ENCODE measurements at regions not wholly inside any gene's neighbourhood (a gene's known extent, or its start where the extent isn't known, plus 50 kb on each side); places are given as distances from the start of the nearest gene placed in this dataset.

DNA sequence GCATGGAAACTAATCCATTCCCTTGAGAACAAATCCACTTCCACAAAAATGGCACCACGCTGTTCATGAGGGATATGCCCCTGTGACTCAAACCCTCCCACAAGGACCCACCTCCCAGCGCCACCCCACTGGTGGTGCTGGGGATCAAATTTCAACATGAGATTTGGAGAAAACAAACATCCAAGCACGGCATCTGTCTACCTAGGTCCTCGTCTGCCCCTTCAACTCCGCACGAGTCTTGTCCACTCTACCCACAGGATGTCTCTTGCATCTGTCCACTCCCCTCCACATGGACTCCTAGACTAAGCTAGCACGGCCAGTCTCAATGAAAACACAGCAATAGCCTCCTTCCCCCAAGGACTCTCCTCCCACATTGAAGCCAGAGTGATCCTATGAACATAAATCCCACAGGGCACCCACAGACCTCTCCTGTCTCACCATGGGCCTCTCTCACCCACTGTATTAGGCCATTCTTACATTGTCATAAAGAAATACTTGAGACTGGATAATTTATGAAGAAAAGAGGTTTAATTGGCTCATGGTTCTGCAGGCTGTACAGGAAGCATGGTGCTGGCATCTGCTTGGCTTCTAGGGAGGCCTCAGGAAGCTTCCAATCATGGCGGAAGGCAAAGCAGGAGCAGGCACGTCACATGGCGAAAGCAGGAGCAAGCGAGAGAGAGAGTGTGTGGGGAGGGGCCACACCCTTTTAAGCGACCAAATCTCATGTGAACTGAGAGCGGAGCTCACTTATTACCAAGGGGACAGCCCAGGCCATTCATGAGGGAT is 101.4 kb downstream of the TOMM20 start:
- Histone ChIP-seq H3K4me3 (ENCODE audit: low read depth, low read length, poor library complexity, severe bottlenecking) (no peak overlapping the region), H3K9me3 (ENCODE audit: low read depth, low read length, poor library complexity, severe bottlenecking) (no peaks in the 10 kb centered on the region), H3K27me3 (replicated peaks; ENCODE audit: insufficient read depth, low read depth, low read length, poor library complexity) (no peaks in the 10 kb centered on the region), H3K4me1 (ENCODE audit: insufficient read depth, low read length, poor library complexity, severe bottlenecking) (no peaks in the 10 kb centered on the region), H3K36me3 (ENCODE audit: insufficient read depth, low read length, poor library complexity, severe bottlenecking) (no peaks in the 10 kb centered on the region), H3K27ac (ENCODE audit: low read depth, low read length, poor library complexity, severe bottlenecking) (no peak overlapping the region)
- intact Hi-C loops (cut with micrococcal nuclease; ENCODE audit: unreplicated experiment), result no loop called here
- POLR2A ChIA-PET (ENCODE audit: low non-redundant PET), result no interaction called here
- no peak for TF ChIP-seq EZH2 (IDR thresholded peaks at IDR 0.05; ENCODE audit: borderline replicate concordance, low read depth, low read length, poor library complexity, severe bottlenecking)
- no peak for TF ChIP-seq CTCF (conservative IDR thresholded peaks at IDR 0.05; ENCODE audit: low read depth, low read length)
- CTCF ChIA-PET, result no interaction called here
- no TSS peak for BruUV-seq (replicated peaks)
- DNase-seq (ENCODE audit: low spot score), result no peak

DNA sequence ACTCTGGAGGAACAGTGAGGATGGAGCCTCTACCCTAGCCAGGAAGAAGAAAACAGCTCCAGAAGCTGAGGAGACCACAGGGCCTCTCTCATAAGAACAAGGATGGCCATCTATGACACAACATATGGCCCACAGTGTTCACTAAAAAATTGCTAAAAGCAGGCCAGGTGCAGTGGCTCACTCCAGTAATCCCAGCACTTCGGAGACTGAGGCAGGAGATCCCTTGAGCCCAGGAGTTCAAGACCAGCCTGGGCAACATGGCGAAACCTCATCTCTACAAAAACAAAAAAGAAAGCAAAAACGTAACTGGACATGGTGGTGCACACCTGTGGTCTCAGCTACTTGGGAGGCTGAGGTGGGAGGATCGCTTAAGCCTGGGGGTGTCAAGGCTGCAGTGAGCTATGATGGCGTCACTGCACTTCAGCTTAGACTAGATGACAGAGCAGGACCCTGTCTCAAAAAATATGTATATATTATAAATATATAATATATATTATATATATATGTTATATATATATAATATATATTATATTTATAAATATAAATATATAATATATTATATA is 103.1 kb downstream of the TOMM20 start:
- BruUV-seq (replicated peaks), result no TSS peak
- DNase-seq (ENCODE audit: low spot score), result no peak
- TF ChIP-seq EZH2 (IDR thresholded peaks at IDR 0.05; ENCODE audit: borderline replicate concordance, low read depth, low read length, poor library complexity, severe bottlenecking) (no peak), CTCF (conservative IDR thresholded peaks at IDR 0.05; ENCODE audit: low read depth, low read length) (no peak)
- no peaks in the 10 kb centered on the region for H3K9me3 ChIP-seq (ENCODE audit: low read depth, low read length, poor library complexity, severe bottlenecking)
- H3K27ac ChIP-seq (ENCODE audit: low read depth, low read length, poor library complexity, severe bottlenecking), result no peak overlapping the region
- no peaks in the 10 kb centered on the region for H3K27me3 ChIP-seq (replicated peaks; ENCODE audit: insufficient read depth, low read depth, low read length, poor library complexity)
- ChIA-PET CTCF (no interaction called here), POLR2A (ENCODE audit: low non-redundant PET) (no interaction called here)
- intact Hi-C loops (cut with micrococcal nuclease; ENCODE audit: unreplicated experiment), result no loop called here
- no peaks in the 10 kb centered on the region for H3K4me1 ChIP-seq (ENCODE audit: insufficient read depth, low read length, poor library complexity, severe bottlenecking)
- H3K36me3 ChIP-seq (ENCODE audit: insufficient read depth, low read length, poor library complexity, severe bottlenecking), result no peaks in the 10 kb centered on the region
- H3K4me3 ChIP-seq (ENCODE audit: low read depth, low read length, poor library complexity, severe bottlenecking), result no peak overlapping the region

DNA sequence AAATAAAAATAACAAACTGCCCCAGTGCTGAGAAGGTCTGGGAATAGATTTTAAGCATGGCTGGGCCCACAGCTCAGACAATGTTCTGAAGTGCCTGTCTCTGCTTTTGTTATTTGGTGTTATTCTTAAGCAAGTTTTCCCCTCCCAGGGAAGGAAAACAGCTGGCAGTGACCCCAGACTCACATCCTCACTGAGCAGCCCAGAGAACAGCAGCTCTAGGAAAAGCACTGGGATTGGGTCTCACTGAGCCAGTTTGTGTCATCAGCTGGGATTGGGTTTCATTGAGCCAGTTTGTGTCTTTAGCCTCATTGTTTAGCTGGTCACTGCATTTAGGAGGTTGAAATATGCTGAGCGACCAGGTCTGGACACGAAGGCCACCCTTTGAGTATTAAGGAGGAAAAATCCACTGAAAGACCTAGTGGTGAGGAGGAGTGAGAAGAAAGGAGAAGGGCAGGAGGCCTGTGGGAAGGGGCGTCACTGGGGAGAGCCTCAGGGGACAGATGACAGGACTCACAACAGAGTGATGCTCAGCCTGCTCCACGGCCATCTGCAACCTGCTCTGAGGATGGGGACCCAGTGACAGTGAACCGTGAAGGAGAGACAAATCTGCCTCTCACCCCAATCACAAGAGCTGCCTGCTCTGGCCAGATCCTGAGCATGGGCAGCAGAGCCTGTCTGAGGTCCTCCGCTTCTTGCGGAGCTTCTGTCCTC is 103.8 kb downstream of the TOMM20 start:
- no TSS peak for BruUV-seq (replicated peaks)
- no peaks in the 10 kb centered on the region for H3K9me3 ChIP-seq (ENCODE audit: low read depth, low read length, poor library complexity, severe bottlenecking)
- POLR2A ChIA-PET (ENCODE audit: low non-redundant PET), result no interaction called here
- CTCF ChIA-PET, result no interaction called here
- TF ChIP-seq EZH2 (IDR thresholded peaks at IDR 0.05; ENCODE audit: borderline replicate concordance, low read depth, low read length, poor library complexity, severe bottlenecking) (no peak), CTCF (conservative IDR thresholded peaks at IDR 0.05; ENCODE audit: low read depth, low read length) (no peak)
- H3K4me3 ChIP-seq (ENCODE audit: low read depth, low read length, poor library complexity, severe bottlenecking), result no peak overlapping the region
- no peaks in the 10 kb centered on the region for H3K36me3 ChIP-seq (ENCODE audit: insufficient read depth, low read length, poor library complexity, severe bottlenecking)
- H3K27me3 ChIP-seq (replicated peaks; ENCODE audit: insufficient read depth, low read depth, low read length, poor library complexity), result no peaks in the 10 kb centered on the region
- DNase-seq (ENCODE audit: low spot score), result no peak
- no peaks in the 10 kb centered on the region for H3K4me1 ChIP-seq (ENCODE audit: insufficient read depth, low read length, poor library complexity, severe bottlenecking)
- no peak overlapping the region for H3K27ac ChIP-seq (ENCODE audit: low read depth, low read length, poor library complexity, severe bottlenecking)
- intact Hi-C loops (cut with micrococcal nuclease; ENCODE audit: unreplicated experiment), result no loop called here
